HG02884 (cell line): ENCODE measurements at regions not wholly inside any gene's neighbourhood (a gene's known extent, or its start where the extent isn't known, plus 50 kb on each side); places are given as distances from the start of the nearest gene placed in this dataset.

ENCODE experiments used
- ATAC-seq: cut with Tn5 transposase; IDR thresholded peaks from one replicate; pipeline ENCODE4 v1.9.1; 2021; ENCODE audit warnings: mild to moderate bottlenecking, moderate library complexity; ENCODE audit not compliant: unreplicated experiment

DNA sequence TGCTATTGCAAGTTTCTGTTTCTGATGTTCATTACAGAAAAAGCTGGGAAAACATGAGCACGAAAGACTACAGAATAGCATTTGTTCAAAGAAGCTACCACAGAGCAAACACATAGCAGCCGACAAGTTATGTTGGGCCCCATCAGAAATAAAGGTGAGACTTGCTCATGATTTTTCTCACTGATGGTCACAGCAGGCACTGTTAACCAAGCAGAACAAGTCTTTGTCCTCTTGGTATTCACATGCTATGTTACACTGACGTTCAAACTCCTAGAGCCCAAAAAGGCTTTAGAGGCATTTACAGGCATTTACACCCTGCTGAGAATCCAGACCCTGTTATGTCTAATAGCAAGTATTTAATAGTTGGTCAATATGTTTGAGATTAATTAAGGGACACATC is 235.0 kb upstream of the HNMT start:
- ATAC-seq: no peak

DNA sequence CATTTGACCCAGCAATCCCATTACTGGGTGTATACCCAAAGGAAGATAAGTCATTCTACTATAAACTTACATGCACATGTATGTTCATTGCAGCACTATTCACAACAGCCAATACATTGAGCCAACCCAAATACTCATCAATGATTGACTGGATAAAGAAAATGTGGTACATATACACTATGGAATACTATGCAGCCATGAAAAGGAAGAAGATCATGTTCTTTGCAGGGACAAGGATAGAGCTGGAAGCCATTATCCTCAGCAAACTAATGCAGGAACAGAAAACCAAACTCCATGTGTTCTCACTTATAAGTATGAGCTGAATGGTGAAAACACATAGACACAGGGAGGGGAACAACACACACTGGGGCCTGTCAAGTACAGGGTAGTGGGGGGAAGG is 226.7 kb upstream of the HNMT start:
- no peak for ATAC-seq

DNA sequence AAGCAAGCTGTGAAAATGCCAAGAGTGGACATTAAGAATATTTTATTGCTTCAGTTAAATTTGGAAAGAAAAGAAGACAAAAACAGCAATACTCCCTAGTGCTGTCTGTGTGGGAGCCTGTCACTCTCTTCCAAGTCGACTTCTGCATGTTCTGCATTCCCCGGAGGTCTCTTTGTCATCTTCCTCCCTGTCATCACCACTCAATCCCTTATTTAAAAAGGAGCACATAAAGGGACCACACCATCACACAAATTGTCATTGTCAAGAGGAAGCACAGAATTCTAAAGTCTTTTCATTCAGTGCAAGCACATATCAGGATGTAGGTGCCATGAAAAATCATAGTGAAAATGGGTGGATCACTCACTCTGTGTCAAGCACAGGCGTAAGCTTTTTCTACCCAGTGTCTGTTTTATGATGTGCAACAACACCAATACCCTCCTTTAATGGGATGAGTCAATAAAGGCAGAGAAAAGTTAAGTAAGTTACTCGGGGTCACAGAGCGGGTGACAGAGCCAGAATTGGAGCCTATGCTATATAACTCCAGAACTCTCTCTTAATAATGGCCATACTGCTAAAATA is 222.4 kb upstream of the HNMT start:
- ATAC-seq: no peak

DNA sequence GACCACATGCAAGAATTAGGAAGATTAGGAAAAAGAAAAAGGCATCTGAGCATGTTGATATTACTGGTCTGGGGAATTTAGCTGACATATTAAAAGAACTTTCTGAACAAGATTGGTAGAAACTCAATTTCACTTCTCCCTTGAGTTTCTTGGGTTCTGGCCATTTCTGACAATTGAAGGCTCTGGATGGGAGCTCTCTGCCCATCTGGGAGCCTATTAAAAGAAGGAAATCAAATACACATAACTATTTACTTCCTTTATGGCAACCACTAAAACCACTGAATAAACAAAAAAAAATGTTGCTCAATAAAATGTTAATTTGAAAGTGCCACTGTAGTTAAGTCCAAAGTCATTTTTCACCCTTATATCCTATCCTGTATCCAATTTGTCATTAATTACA is 216.8 kb upstream of the HNMT start:
- ATAC-seq: no peak

DNA sequence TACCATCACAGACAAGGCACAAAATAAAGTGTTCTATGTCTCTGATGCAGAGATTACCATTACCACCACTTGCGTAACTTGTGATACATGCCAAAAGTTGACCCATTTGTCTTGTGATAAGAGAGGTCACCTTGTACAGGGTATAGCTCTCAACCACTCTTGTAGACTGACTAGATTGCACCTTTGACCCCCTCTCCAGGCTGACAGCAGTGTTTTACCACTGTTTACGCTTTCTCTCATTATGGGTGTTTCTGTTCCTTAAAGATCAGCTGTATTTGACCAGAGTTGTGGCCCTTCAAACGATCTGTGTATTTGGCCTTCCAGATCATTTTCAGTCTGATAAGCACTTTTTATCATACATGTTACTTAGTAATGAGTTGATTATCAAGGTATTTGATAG is 215.7 kb upstream of the HNMT start:
- ATAC-seq: no peak

DNA sequence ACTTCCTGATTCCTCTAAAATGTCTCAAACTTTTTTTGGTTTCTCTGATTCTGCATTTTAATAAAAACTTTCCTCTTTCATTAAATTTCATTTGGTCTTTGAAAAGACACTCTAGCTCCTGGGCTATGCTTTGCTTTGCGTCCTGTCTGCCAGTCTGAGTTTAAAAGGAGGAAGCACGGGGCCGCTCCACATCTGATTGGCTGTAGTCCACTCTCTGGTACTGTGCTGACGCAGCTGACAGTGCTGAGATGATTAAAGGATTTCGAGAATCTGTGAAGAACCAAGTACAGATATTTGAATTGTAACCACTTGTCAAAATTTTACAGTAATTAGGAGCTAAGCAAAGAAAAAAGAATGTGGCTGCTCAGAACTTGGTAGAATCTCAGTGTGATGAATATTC is 199.6 kb upstream of the HNMT start:
- no peak for ATAC-seq

DNA sequence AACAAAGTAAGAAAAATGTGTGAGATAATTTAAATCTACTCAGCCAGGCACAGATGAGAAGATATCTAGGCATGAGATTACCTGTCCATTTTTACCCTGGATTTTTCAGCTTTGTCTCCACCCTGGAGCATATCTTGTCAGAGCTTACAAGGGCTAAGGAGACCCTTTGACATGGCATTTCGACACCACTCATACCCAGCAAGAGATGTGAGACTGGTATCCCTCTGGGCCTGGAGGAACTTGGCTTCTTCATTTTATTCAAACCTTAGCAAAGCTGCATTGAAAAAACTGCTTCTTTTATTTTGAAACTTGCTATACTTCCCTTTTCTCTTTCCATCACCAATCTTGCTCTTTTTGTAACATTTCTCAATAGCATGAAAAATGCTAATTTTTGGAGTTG is 194.9 kb upstream of the HNMT start:
- no peak for ATAC-seq

DNA sequence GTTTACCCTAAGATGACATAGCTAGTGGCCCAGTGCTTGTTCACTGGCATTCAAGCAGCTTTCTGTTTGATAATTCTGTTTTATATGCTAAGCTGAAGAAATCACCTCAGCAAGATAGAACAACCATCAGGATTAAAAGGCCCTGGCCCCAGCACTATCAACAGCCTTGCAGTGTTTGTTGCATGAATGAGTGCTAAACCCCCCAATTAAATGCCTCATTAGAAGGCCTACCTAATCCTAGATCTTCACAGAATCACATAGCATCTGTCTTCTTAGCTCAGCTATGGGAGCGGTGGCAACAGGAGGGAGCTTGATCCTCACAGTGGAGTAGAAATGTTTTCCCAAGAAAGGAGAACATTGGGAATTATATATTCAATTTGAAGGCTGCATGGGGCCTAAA is 194.1 kb upstream of the HNMT start:
- ATAC-seq: no peak

DNA sequence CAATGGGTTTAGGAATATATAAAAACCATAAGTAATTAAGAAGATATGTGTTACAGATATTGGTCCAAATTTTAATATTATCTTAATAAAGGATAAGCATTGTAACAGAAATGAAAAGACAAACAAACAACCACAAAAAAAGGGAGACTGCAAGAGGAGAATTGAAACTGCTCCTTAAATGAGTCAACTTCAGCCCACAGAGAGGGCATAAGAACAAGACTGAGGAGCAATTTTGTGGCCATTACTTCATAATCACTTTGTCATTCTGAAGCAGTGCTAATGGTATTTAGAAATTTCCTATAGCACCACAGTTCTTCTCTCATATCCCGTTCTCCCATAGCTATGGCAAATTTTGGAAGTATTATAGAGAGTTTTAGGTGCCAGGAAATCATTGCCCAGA is 193.2 kb upstream of the HNMT start:
- ATAC-seq: peak; percentile 77

DNA sequence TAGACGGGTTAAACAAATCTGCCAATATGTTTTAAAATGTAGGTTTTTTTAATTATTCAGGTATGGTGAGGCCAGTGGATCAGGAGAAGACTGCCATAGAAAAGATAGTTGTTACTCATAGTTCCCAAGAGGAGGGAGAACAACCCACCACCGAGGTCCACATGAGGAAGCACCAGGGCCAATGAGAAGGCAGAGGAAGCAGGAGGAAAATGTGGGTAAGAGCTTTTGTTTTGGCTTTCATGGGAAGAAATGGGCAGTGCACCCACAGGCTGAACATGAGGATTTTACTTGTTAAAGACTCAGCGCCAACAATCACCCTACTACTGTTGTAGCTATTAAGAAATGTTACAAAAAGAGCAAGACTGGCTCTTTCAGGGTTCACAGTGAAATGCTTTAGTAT is 191.8 kb upstream of the HNMT start:
- no peak for ATAC-seq

DNA sequence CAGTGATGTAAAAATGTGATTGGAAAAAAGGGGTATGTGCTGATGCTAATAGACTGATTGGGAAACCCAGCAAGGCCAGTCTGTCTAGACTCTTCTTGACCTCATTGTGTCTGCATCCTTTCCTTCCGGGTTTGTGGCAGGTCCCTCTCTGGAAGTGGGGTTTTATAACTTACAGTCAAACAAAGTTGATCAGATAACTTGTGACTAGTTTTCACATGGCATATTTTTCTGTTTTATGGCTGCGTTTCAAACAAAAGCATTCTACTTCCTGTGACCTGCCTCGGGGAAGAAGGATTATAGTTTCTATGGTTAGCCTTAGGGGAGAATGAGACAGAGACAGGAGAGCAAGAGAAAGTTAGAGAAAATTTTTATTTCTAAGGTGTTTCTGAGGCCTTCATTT is 188.7 kb upstream of the HNMT start:
- no peak for ATAC-seq

DNA sequence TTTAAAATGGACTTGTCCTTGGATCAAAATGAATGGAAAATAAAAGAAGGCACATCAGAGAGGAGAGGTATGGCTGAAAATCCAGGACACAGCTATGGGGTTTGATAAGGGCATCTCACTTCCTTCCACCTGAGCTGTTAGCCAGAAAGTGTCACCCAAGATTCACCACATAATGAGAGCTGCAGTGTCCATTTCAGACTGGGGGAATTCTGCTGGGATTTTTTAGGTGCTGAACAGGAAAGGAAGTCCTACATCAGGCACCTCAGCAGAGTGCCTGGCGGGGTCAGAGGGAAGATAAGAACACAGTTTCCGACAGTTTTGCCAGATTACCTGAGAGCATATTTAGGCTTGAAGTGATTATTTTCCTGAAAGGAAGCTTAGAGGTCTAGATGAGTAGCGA is 187.6 kb upstream of the HNMT start:
- no peak for ATAC-seq

DNA sequence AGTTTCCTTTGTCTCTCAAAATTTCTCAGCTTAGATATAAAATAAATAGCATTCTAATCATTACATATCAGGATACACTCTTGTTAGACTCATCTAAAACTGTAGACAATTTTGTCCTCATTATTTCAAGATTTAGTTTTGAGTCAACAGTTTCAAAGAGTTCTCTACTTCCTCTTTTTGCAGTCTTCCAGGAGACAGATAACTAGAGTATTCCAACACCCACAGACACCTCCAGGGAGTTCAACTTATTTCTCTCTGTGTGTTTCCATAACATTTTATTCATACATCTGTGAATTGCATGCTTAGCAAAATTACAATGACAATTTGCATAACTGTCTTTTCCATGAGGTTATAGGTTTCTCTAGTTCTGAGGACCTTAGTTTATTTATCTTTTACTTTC is 166.6 kb upstream of the HNMT start:
- ATAC-seq: peak; percentile 91

DNA sequence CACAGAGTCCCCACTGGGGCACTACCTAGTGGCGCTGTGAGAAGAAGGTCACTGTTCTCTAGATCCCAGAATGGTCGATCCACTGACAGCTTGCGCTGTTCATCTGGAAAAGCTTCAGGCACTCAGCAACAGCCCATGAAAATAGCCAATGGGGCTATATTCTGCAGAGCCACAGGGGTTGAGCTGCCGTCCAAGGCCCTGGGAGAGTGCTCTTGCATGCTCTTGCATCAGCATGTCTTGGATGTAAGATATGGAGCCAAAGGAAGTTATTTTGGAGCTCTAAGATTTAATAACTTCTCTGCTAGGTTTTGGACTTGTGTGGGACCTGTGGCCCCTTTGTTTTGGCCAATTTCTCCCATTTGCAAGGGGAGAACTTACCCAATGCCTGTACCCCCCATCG is 164.7 kb upstream of the HNMT start:
- no peak for ATAC-seq

DNA sequence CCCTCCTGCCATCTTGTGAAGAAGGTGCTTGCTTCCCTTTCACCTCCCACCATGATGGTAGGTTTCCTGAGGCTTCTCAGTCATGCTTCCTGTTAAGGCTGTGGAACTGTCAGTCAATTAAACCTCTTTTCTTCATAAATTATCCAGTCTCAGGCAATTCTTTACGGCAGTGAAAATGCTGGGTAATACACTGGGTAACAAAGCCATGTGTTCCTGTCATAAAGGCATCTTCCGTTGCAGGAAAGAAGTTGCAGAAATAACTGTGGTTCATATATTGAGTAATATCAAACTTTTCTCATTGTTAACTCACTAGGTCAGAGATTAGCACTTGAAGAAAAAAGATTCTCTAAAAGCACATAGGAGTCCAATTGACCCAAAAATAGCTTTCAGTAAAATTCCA is 163.9 kb upstream of the HNMT start:
- ATAC-seq: no peak

DNA sequence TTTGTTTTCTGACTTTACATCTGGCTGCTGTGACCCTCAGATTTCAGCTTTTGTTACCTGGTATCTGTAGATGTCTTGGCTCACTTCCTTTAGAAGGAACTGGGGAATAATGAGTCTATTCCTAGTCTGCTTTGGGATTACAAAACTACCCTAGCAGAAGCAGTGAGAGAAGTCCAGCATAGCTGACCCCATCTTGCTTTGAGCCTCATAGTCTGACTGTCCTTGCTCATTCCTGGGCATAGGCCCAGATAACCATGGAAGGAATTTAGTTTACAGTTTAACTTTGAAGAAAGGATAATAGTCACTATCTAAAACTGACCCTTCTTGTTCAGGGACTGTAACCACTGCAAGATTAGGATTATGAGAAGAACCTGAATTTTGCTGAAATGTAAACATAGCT is 163.0 kb upstream of the HNMT start:
- ATAC-seq: no peak

DNA sequence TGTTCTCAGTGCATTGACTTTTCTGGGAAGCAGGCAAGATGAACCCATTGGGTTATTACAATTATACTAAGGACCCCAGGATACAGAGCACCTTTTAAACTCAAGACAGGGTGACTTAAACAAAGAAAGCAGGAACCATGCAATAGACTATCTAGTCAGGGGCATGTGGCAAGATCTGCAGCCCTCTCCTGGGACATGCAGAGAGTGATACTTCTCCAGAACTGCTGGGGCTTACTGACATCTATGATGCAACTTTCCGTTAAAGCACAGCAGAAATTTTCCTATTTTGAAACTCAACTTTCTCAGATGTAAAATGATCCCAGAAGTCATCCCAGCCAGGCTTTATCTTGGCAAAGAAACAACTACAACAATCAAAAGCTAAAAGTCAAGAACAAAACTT is 162.2 kb upstream of the HNMT start:
- no peak for ATAC-seq

DNA sequence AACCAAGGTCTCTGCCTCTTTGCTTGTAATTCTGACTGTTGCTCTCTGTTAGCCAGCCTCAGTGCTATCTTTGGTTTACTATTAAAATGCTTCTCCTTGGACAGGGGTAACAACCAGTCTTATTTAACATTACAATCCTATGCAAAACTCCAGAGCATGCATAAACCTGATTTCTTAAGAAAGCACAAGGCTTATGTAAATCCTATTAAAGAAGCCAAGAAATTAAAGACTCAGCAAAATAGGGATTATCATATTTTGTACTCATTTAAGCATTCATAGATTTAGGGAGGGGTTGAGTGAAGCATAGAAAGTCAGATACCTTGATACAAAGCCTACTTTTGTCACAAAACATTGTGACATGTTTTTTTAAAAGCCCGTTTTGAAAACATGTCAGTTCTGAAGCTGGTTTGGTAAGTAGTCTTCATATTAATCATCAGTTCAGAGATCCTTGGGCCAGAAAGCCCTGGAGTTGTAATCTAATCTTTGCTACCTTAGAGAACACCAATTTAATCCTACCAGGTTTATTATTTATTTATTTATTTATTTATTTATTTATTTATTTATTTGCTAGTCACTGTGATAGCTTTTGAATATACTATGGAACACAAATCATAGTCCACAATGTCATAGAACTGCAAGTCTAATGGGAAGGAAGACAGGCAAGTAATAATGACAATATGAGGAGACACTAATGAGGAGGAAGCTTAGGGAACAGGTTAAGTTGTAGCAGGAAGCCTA is 158.0 kb upstream of the HNMT start:
- no peak for ATAC-seq

DNA sequence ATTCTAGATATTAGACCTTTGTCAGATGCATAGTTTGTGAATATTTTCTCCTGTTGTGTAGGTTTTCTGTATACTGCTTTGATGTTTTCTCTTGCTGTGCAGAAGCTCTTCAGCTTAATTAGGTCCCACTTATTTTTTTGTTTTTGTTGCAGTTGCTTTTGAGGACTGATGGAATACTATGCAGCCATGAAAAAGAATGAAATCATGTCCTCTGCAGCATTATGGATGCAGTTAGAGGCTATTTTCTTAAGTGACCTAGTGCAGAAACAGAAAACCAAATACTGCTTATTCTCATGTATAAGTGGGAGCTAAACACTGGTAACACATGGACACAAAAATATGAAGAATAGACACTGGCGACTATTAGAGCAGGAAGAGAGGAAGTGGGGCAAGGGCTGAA is 155.0 kb upstream of the HNMT start:
- ATAC-seq: no peak

DNA sequence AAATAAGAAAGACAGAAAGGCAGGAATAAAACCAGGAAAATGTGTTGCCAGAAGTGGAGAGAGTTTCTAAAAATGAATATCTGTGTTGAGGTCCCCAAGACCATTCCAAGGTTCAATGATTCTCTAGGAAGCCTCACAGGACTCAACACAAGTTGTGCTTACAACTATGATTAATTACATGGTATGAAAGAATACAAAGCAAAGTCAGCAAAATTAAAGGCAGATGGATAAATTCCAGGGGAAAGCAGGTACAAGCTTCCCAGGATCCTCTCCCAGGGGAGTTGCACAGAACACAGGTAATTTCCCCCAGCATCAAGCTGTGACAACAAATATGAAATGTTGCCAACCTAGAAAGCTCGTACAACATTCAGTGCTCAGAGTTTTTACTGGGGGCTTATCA is 154.4 kb upstream of the HNMT start:
- no peak for ATAC-seq

DNA sequence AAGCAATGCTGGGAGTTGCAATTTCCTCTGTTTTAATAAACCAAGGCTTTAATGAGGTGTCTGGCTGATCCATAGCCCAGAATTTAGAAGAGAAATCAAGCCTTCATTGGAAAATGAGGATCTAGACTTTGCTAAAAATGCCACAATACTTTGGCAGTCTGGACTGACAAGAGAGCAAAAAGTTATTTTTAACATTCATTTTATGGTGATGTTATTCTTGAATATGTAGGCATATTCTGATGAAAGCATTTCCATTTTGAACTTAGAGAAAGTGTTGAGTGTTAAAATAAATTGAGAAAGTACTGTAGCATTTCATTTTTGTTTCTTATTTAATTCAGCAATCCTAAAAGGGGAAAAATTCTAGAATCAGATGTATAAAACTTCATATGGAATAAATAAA is 151.8 kb upstream of the HNMT start:
- ATAC-seq: no peak

DNA sequence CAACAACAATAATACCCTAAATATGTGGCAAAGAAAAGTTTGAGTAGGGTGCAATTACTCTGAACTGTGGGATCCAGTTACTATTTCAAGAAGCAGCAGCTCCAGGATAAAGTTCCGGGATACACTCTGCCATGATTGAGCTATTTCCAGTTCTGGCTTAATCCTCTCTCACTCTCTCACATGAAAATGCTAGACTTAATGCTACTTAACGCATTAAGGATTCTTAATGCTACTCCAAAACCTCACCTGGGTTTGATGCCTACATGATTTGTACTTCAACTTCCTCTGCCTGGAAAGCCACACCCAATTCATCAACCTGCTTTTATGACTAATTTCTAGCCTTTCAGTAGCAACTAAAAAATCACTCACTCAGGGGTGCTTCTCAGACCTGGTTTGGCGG is 151.1 kb upstream of the HNMT start:
- no peak for ATAC-seq

DNA sequence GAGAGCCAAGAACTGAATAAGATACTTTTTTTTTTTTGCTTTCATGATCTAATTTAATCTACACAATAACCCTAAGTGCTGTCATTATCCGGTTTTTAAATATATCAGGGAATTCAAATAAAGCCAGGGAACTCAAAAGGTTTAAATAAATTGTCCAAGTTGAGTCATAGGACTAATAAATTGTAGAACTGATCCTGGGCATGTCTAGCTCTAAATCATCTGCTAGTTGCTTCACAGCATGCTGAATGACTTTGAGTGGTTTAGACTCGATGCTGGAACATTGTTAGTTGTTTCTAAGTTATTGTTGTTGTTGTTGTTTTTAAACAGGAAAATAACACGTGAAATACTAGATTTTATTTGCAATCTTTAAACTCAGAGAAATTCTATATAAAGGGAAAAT is 147.2 kb upstream of the HNMT start:
- no peak for ATAC-seq
